Smooth muscle cell of the brain vasculature (primary cell): ENCODE measurements at regions not wholly inside any gene's neighbourhood (a gene's known extent, or its start where the extent isn't known, plus 50 kb on each side); places are given as distances from the start of the nearest gene placed in this dataset.

Source experiments
- DNase-seq: peaks from one replicate; pipeline ENCODE4 v3.0.0-alpha.2; 2012; ENCODE audit warnings: low read depth, low spot score

- DNase-seq, result no peak
Measured at GRCh38 chr18:73646772-73647171, 500.9 kb downstream of the FBXO15 start.

- DNase-seq, result no peak
Measured at GRCh38 chr18:73646196-73646595, 501.4 kb downstream of the FBXO15 start.

GRCh38 chr18:73645160-73645715 is 502.4 kb downstream of the FBXO15 start:
- no peak for DNase-seq

- no peak for DNase-seq
Measured at GRCh38 chr18:73639788-73640187, 507.8 kb downstream of the FBXO15 start.

GRCh38 chr18:73638709-73639108 is 508.9 kb downstream of the FBXO15 start:
- no peak for DNase-seq

GRCh38 chr18:73636355-73636754 is 511.3 kb downstream of the FBXO15 start:
- no peak for DNase-seq

GRCh38 chr18:73626859-73627258 is 520.8 kb downstream of the FBXO15 start:
- DNase-seq, result no peak

- no peak for DNase-seq
Measured at GRCh38 chr18:73626221-73626620, 521.4 kb downstream of the FBXO15 start.

GRCh38 chr18:73621091-73621490 is 526.5 kb downstream of the FBXO15 start:
- DNase-seq, result no peak

- DNase-seq, result no peak
Measured at GRCh38 chr18:73617981-73618380, 529.7 kb downstream of the FBXO15 start.

GRCh38 chr18:73615506-73615905 is 532.1 kb downstream of the FBXO15 start:
- no peak for DNase-seq

- no peak for DNase-seq
Measured at GRCh38 chr18:73614812-73615211, 532.8 kb downstream of the FBXO15 start.

GRCh38 chr18:73613706-73614340 is 533.8 kb downstream of the FBXO15 start:
- no peak for DNase-seq

GRCh38 chr18:73597832-73598615 is 549.6 kb downstream of the FBXO15 start:
- no peak for DNase-seq

GRCh38 chr18:73594749-73595148 is 552.9 kb downstream of the FBXO15 start:
- no peak for DNase-seq

- no peak for DNase-seq
Measured at GRCh38 chr18:73593207-73593606, 554.4 kb downstream of the FBXO15 start.

GRCh38 chr18:73590950-73591349 is 556.7 kb downstream of the FBXO15 start:
- no peak for DNase-seq

- DNase-seq, result no peak
Measured at GRCh38 chr18:73579698-73580097, 567.9 kb downstream of the FBXO15 start.

- DNase-seq, result no peak
Measured at GRCh38 chr18:73577365-73577764, 570.3 kb downstream of the FBXO15 start.

GRCh38 chr18:73563901-73564472 is 583.6 kb downstream of the FBXO15 start:
- DNase-seq, result peak; percentile 57

- DNase-seq, result peak; percentile 17
Measured at GRCh38 chr18:73563345-73563744, 584.3 kb downstream of the FBXO15 start.

- no peak for DNase-seq
Measured at GRCh38 chr18:73556904-73557303, 590.7 kb downstream of the FBXO15 start.

GRCh38 chr18:73552171-73552570 is 595.5 kb downstream of the FBXO15 start:
- DNase-seq, result no peak
